K562 (cell line): ENCODE measurements at regions not wholly inside any gene's neighbourhood (a gene's known extent, or its start where the extent isn't known, plus 50 kb on each side); places are given as distances from the start of the nearest gene placed in this dataset.

Experiments used
- ATAC-seq: fragments of 200-7000 bp; cut with Tn5 transposase; 3 replicates; pipeline ENCODE4 v1.9.1; 2020; ENCODE audit warnings: moderate library complexity
- BruUV-seq: library from RNA; stranded (reverse); fragments of 400-500 nt; replicated peaks from 2 replicates; lab custom pipeline; 2021; lab: Mats Ljungman, UMichigan
- CTCF ChIA-PET: fragments of 300-600 bp; formaldehyde crosslinking; extraction: SDS; loops from one replicate; lab custom pipeline; 2021; ENCODE audit warnings: low intra/inter-chr PET ratio; lab: Yijun Ruan, JAX
- POLR2A ChIA-PET: fragments of 300-600, 350-650 bp; sonication (Branson Sonifier 250); formaldehyde crosslinking; extraction: SDS; loops from one replicate; lab custom pipeline; 2021; ENCODE audit warnings: antibody characterized with exemption, inconsistent platforms; lab: Yijun Ruan, JAX
- DNase-seq, 4 experiments: peaks; one replicate each; pipeline versions ENCODE4 v3.0.0 to v3.0.0-alpha.2; 2011 to 2018; ENCODE audit warnings: low spot score in 3 of 4, mixed read lengths in 3 of 4; ENCODE audit errors: extremely low read depth in 1 of 4
- FAIRE-seq: peaks from 2 replicates; lab custom pipeline; 2011; peaks lifted over from hg19 to GRCh38; lab: Jason Lieb, UNC
- H2AFZ ChIP-seq: 2 replicates; pipeline ENCODE4 v1.6.0; 2011; ENCODE audit warnings: low read depth, low read length, control low read depth, inconsistent platforms
- H3K27ac ChIP-seq: fragments of 200-600 bp; 3 replicates; pipeline ENCODE4 v1.8.0; 2011; ENCODE audit warnings: low read depth, mild to moderate bottlenecking, control low read depth, inconsistent platforms, low read length, moderate library complexity, mixed read lengths; ENCODE audit errors: extremely low read depth
- H3K27me3 ChIP-seq, 2 experiments: fragments of 300-600 bp in 1 of 2; 2 replicates in 1 of 2; 3 replicates in 1 of 2; pipeline versions ENCODE4 v1.6.0 to v1.8.0; 2011; ENCODE audit warnings: inconsistent platforms in 2 of 2, low read length in 2 of 2, mild to moderate bottlenecking in 1 of 2, mixed read lengths in 1 of 2, moderate library complexity in 1 of 2; ENCODE audit not compliant: control insufficient read depth in 2 of 2, insufficient read depth in 2 of 2
- H3K36me3 ChIP-seq: fragments of 300-600 bp; 3 replicates; pipeline ENCODE4 v1.8.0; 2011; ENCODE audit warnings: mild to moderate bottlenecking, low read length, inconsistent platforms; ENCODE audit not compliant: control insufficient read depth, insufficient read depth
- H3K4me1 ChIP-seq, 2 experiments: fragments of 200-600 bp in 1 of 2; replicated peaks in 1 of 2; 2 replicates in 1 of 2; 3 replicates in 1 of 2; pipeline versions ENCODE4 v1.5.1 to v1.8.0; 2011; ENCODE audit warnings: inconsistent platforms in 2 of 2, low read length in 2 of 2, mild to moderate bottlenecking in 1 of 2, mixed read lengths in 1 of 2, moderate library complexity in 1 of 2; ENCODE audit not compliant: control insufficient read depth in 2 of 2, insufficient read depth in 2 of 2
- H3K4me2 ChIP-seq: 2 replicates; pipeline ENCODE4 v1.6.1; 2011; ENCODE audit warnings: low read length, control low read depth, inconsistent platforms, mixed read lengths; ENCODE audit not compliant: insufficient read depth
- H3K4me3 ChIP-seq: fragments of 200-600 bp; sonication (generic), shearing (Covaris generic); 2 replicates; pipeline ENCODE4 v1.5.1; 2016; ENCODE audit warnings: control low read depth, inconsistent platforms
- H3K79me2 ChIP-seq: fragments of 200-600 bp; 3 replicates; pipeline ENCODE4 v1.8.0; 2011; ENCODE audit warnings: low read length, inconsistent platforms; ENCODE audit not compliant: control insufficient read depth, insufficient read depth
- H3K9ac ChIP-seq, 2 experiments: 2 replicates each; pipeline versions ENCODE4 v1.6.0 to v1.6.1; 2011; ENCODE audit warnings: low read depth in 2 of 2, low read length in 2 of 2, control low read depth in 1 of 2, inconsistent platforms in 1 of 2, mild to moderate bottlenecking in 1 of 2, mixed read lengths in 1 of 2; ENCODE audit not compliant: insufficient read depth in 1 of 2
- H3K9me1 ChIP-seq: one replicate; pipeline ENCODE4 v1.6.0; 2011; ENCODE audit warnings: inconsistent platforms, mild to moderate bottlenecking, low read length, moderate library complexity; ENCODE audit not compliant: control insufficient read depth, insufficient read depth
- H3K9me3 ChIP-seq: replicated peaks from 2 replicates; pipeline ENCODE4 v1.5.1; 2011; ENCODE audit warnings: low read depth, low read length, inconsistent platforms; ENCODE audit not compliant: control insufficient read depth, insufficient read depth
- H4K20me1 ChIP-seq: replicated peaks from 2 replicates; pipeline ENCODE4 v1.6.1; 2011; ENCODE audit warnings: low read length, inconsistent platforms, mixed read lengths; ENCODE audit not compliant: control insufficient read depth, insufficient read depth
- CTCFL ChIP-seq: IDR thresholded peaks from 2 replicates; pipeline ENCODE4 v1.6.1; 2011; ENCODE audit warnings: borderline replicate concordance, low read depth, mild to moderate bottlenecking, moderate library complexity, low read length; ENCODE audit not compliant: insufficient read depth, poor library complexity, severe bottlenecking
- EWSR1 ChIP-seq: fragments of 450-650 bp; IDR thresholded peaks from 2 replicates; pipeline ENCODE4 v1.6.1; 2018; ENCODE audit warnings: borderline replicate concordance, mild to moderate bottlenecking, low read depth, moderate library complexity; ENCODE audit not compliant: partially characterized antibody
- FOXP4 ChIP-seq: sonication (generic); formaldehyde crosslinking; IDR thresholded peaks from 2 replicates; pipeline ENCODE4 v1.8.0; 2022; ENCODE audit warnings: mild to moderate bottlenecking, missing genetic modification reagents, borderline replicate concordance
- IRF2 ChIP-seq: sonication (generic); formaldehyde crosslinking; IDR thresholded peaks from 2 replicates; pipeline ENCODE4 v1.8.1; 2022; ENCODE audit warnings: mild to moderate bottlenecking, missing genetic modification reagents
- PREB ChIP-seq: sonication (generic); formaldehyde crosslinking; IDR thresholded peaks from 2 replicates; pipeline ENCODE4 v1.8.1; 2023; ENCODE audit warnings: mild to moderate bottlenecking, missing genetic modification reagents
- SAFB ChIP-seq: fragments of 200-400 bp; formaldehyde crosslinking; IDR thresholded peaks from 2 replicates; pipeline ENCODE4 v1.6.1; 2017; ENCODE audit warnings: low read depth, low read length, borderline replicate concordance
- SP2 ChIP-seq: IDR thresholded peaks from 2 replicates; pipeline ENCODE4 v1.6.1; 2011; ENCODE audit warnings: mild to moderate bottlenecking, low read depth, low read length, moderate library complexity; ENCODE audit not compliant: poor library complexity, severe bottlenecking; ENCODE audit errors: extremely low read depth
- ZNF3 ChIP-seq: fragments of 250-450 bp; sonication (Bioruptor Pico); IDR thresholded peaks from 2 replicates; pipeline ENCODE4 v1.5.0; 2021; ENCODE audit warnings: mild to moderate bottlenecking, moderate library complexity
- ZNF408 ChIP-seq: fragments of 250-450 bp; sonication (Bioruptor Pico); IDR thresholded peaks from 2 replicates; pipeline ENCODE4 v1.4.0; 2020; ENCODE audit warnings: low read depth, mild to moderate bottlenecking, moderate library complexity
- ZNF507 ChIP-seq: conservative IDR thresholded peaks from 2 replicates; pipeline ENCODE4 v1.6.1; 2017; ENCODE audit warnings: missing genetic modification characterization, missing compliant biosample characterization
- ZNF707 ChIP-seq: fragments of 250-450 bp; sonication (Bioruptor Pico); conservative IDR thresholded peaks from 2 replicates; pipeline ENCODE4 v1.8.0; 2022; ENCODE audit warnings: inconsistent platforms, mild to moderate bottlenecking, moderate library complexity
- ZNF780A ChIP-seq: fragments of 250-450 bp; sonication (Bioruptor Pico); IDR thresholded peaks from 2 replicates; pipeline ENCODE4 v1.5.0; 2021; ENCODE audit warnings: mild to moderate bottlenecking
- WGBS: fragments of 100-300 bp; shearing (Covaris generic); methylation state at CpG from one replicate; pipeline ENCODE4 v1.1.6; 2016; ENCODE audit warnings: low coverage, mixed read lengths; ENCODE audit not compliant: insufficient coverage; ENCODE audit errors: missing lambda C conversion rate; 5-methylcytosine and 5-hydroxymethylcytosine counted together
- in situ Hi-C: fragments of 300-500 bp; cut with MboI; formaldehyde crosslinking; loops from 4 replicates; pipeline ENCODE4 v1.15.0; 2018; ENCODE audit warnings: inconsistent platforms, mixed read lengths
- intact Hi-C: fragments of 100-400 bp; cut with micrococcal nuclease; formaldehyde crosslinking; loops from 2 replicates; pipeline ENCODE4 v1.14.2; 2022
- TF ChIP-seq, protein P1 (sequence below): fragments of 250-450 bp; sonication (Bioruptor Pico); IDR thresholded peaks from 2 replicates; pipeline ENCODE4 v1.4.0; 2020; ENCODE audit warnings: borderline replicate concordance
- TF ChIP-seq, protein P2 (sequence below): fragments of 450-650 bp; IDR thresholded peaks from 2 replicates; pipeline ENCODE4 v1.6.1; 2014; ENCODE audit warnings: low read depth, mild to moderate bottlenecking, moderate library complexity, borderline replicate concordance

DNA sequence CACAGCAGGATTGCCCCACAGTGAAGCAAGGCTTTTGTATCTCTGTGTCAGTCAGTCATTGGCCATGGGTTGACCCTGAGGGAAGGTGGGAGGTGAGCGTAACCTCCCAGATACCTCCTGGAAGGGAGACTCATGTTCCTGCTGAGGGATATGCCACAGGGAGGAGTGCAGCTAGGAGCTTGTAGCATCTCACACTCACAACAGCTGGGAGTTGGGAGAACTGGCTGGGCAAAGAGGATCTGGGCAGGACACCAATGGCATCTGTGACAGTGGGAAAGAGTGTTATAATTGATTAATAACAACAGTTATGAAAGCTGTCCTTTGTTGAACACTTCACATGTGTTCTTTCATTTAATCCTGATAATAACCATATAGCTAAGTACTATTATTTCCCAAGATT, 171.0 kb downstream of the TLE3 start:
- Histone ChIP-seq H3K4me2 (no peak overlapping the region), H3K27me3 (no peaks in the 10 kb centered on the region), H2AFZ (no peak overlapping the region), H3K4me3 (no peak overlapping the region), H3K27ac (no peak overlapping the region), H3K4me1 (no peaks in the 10 kb centered on the region), H3K36me3 (no peaks in the 10 kb centered on the region), H3K9ac (no peak overlapping the region), H4K20me1 (no peaks in the 10 kb centered on the region), H3K9me3 (0 out of 2 replicates have a peak, but pooled peaks cover 3% of the 10 kb centered on the region), H3K9me1 (no peaks in the 10 kb centered on the region), H3K79me2 (no peaks in the 10 kb centered on the region)
- in situ Hi-C loops (no loop called here), intact Hi-C loops (no loop called here)
- ATAC-seq = no peak
- POLR2A ChIA-PET = interaction anchor here (0.6 kb wide), 1 partner anchor 266 kb away, joined by 3 read pairs; no protein-coding TSS in a partner anchor
- no peak for FAIRE-seq
- no peak for DNase-seq
- BruUV-seq = no TSS peak
- 0% methylated on average over 1 of the region's 1 CpG for WGBS
- CTCF ChIA-PET = no interaction called here
- TF ChIP-seq CTCFL (no peak), SAFB (no peak), EWSR1 (no peak), IRF2 (no peak), ZNF707 (CRISPR knock-in tag) (no peak), ZNF408 (CRISPR knock-in tag) (no peak), FOXP4 (CRISPR knock-in tag) (no peak), ZNF3 (no peak), ZNF507 (no peak), ZNF780A (CRISPR knock-in tag) (no peak), PREB (CRISPR knock-in tag) (no peak), SP2 (no peak)
- TF ChIP-seq, protein P1, sequence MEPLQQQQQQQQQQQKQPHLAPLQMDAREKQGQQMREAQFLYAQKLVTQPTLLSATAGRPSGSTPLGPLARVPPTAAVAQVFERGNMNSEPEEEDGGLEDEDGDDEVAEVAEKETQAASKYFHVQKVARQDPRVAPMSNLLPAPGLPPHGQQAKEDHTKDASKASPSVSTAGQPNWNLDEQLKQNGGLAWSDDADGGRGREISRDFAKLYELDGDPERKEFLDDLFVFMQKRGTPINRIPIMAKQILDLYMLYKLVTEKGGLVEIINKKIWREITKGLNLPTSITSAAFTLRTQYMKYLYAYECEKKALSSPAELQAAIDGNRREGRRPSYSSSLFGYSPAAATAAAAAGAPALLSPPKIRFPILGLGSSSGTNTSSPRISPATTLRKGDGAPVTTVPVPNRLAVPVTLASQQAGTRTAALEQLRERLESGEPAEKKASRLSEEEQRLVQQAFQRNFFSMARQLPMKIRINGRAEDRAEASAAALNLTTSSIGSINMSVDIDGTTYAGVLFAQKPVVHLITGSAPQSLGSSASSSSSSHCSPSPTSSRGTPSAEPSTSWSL = no peak
- TF ChIP-seq, protein P2, sequence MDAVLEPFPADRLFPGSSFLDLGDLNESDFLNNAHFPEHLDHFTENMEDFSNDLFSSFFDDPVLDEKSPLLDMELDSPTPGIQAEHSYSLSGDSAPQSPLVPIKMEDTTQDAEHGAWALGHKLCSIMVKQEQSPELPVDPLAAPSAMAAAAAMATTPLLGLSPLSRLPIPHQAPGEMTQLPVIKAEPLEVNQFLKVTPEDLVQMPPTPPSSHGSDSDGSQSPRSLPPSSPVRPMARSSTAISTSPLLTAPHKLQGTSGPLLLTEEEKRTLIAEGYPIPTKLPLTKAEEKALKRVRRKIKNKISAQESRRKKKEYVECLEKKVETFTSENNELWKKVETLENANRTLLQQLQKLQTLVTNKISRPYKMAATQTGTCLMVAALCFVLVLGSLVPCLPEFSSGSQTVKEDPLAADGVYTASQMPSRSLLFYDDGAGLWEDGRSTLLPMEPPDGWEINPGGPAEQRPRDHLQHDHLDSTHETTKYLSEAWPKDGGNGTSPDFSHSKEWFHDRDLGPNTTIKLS = no peak
